KBM-7 (cell line): ENCODE measurements at regions not wholly inside any gene's neighbourhood (a gene's known extent, or its start where the extent isn't known, plus 50 kb on each side); places are given as distances from the start of the nearest gene placed in this dataset.
"Not testable (repeated sequence)": the region's sequence is repeated elsewhere in the genome, so short reads cannot be mapped to it uniquely, and the experiment has no call there.

Source experiments
- DNase-seq: peaks from one replicate; pipeline ENCODE4 v3.0.0-alpha.2; 2015
- in situ Hi-C: fragments of 300-500 bp; cut with MboI; formaldehyde crosslinking; loops from 2 replicates; pipeline ENCODE4 v1.14.3; 2020; ENCODE audit warnings: low sequenced_read_pairs, low pct_unique_long_range_greater_than_20kb, mixed read lengths

- in situ Hi-C loops: no loop called here
- peak; percentile 21 for DNase-seq
Measured at GRCh38 chr5:150960791-150961396, 56.1 kb upstream of the ZNF300 start.

DNA sequence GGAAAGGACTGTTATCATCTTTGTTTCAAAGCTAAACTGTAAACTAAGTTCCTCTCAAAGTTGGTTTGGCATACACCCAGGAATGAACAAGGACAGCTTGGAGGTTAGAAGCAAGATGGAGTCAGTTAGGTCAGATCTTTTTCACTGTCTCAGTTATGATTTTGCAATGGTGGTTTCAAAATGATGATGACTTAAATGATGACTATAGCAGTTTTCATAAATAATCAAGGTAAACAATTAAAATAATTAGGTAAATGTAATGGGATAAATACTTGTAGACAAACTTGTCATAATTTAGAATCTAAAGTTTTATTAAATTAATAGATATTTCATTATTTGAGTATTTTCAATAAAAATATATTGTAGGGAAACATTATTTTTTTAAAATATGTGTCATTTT lies 55.5 kb upstream of the ZNF300 start:
- DNase-seq, in situ Hi-C loops: not testable (repeated sequence)
